GM12873 (cell line): ENCODE measurements at regions not wholly inside any gene's neighbourhood (a gene's known extent, or its start where the extent isn't known, plus 50 kb on each side); places are given as distances from the start of the nearest gene placed in this dataset.

Source experiments
- CTCF ChIP-seq: IDR thresholded peaks from 2 replicates; pipeline ENCODE4 v1.5.1; 2012; ENCODE audit warnings: low read depth, mild to moderate bottlenecking, moderate library complexity, low read length, control low read depth; ENCODE audit not compliant: insufficient read depth; ENCODE audit errors: missing control alignments

GRCh38 chr20:53870426-53871315 is 199.7 kb downstream of the BCAS1 start:
- TF ChIP-seq CTCF, result no peak

- peak; percentile 89 for TF ChIP-seq CTCF
These were observed 200.7 kb downstream of the BCAS1 start for GRCh38 chr20:53869466-53870258.

- TF ChIP-seq CTCF, result no peak
These were observed 202.5 kb downstream of the BCAS1 start for GRCh38 chr20:53867741-53868351.

GRCh38 chr20:53866794-53867740 is 203.3 kb downstream of the BCAS1 start:
- TF ChIP-seq CTCF, result no peak

GRCh38 chr20:53865901-53866793 is 204.2 kb downstream of the BCAS1 start:
- no peak for TF ChIP-seq CTCF

- no peak for TF ChIP-seq CTCF
These were observed 210.7 kb downstream of the BCAS1 start for GRCh38 chr20:53859684-53860083.
